ENCODE measurements at regions not wholly inside any gene's neighbourhood (a gene's known extent, or its start where the extent isn't known, plus 50 kb on each side); places are given as distances from the start of the nearest gene placed in this dataset.

DNA sequence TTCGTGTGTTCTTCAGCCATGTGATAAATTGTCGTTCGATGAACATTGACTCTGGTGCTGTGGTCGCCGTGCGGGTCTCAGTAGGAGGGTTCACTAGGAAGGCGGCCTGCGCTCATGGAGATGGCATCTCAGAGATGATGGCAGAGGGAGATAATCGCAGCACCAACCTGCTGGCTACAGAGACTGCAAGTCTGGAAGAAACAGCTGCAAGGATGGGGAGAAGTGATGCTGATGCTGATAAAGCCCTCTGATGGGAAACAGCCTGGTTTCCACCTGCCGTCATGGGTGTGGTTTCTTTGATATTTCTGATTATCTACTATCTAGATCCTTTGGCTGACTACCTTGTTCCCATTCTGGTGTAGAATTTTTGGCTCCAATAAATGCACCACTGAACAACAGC is 130.5 kb upstream of the ANKRD30A start:
- 85 to 89% (median 87%) methylated on average over 10 of the region's 10 CpGs for WGBS, 5 donors
- TF ChIP-seq CTCF (IDR thresholded peaks at IDR 0.05): no peak
- no peak for TF ChIP-seq EP300 (IDR thresholded peaks at IDR 0.05)
- no peak for TF ChIP-seq POLR2AphosphoS5 (IDR thresholded peaks at IDR 0.05)
- no peak for TF ChIP-seq POLR2A (IDR thresholded peaks at IDR 0.05)
- Histone ChIP-seq H3K27me3 (no peaks in the 10 kb centered on the region), H3K9me3 (peaks cover 0 to under 1% (median 0%) of the 10 kb centered on the region in 4 donors), H3K4me3 (no peak overlapping the region), H3K27ac (no peak overlapping the region), H3K36me3 (no peaks in the 10 kb centered on the region), H3K4me1 (no peaks in the 10 kb centered on the region)
- no peak for DNase-seq
- intact Hi-C loops (cut with DNase I; ENCODE audit: low total_unique reads): no loop called here

DNA sequence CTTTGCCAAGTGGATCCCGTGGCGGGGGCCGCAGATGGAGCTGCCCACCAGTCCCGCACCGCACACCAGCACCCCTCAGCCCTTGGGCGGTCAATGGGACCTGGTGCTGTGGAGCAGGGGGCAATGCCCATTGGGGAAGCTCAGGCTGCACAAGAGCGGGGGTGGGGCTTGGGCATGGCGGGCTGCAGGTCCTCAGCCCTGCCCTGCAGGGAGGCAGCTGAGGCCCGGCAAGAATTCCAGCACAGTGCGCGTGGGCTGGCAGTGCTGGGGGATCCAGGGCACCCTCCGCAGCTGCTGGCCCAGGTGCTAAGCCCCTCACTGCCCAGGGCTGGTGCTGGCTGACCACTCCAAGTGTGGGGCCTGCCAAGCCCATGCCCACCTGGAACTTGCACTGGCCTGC is 136.2 kb upstream of the ANKRD30A start:
- Histone ChIP-seq H3K4me1 (no peaks in the 10 kb centered on the region), H3K4me3 (no peak overlapping the region), H3K9me3 (peaks cover 0 to 19% (median 13%) of the 10 kb centered on the region in 4 donors), H3K36me3 (no peaks in the 10 kb centered on the region), H3K27ac (no peak overlapping the region), H3K27me3 (no peaks in the 10 kb centered on the region)
- DNase-seq: no peak
- 80 to 94% (median 93%) methylated on average over 1 to 12 of the region's 12 CpGs for WGBS, 5 donors
- intact Hi-C loops (cut with DNase I; ENCODE audit: low total_unique reads): no loop called here
- TF ChIP-seq EP300 (IDR thresholded peaks at IDR 0.05): no peak

- no peak overlapping the region for H3K4me3 ChIP-seq
- TF ChIP-seq EP300 (IDR thresholded peaks at IDR 0.05) (no peak), CTCF (IDR thresholded peaks at IDR 0.05) (no peak), POLR2AphosphoS5 (IDR thresholded peaks at IDR 0.05) (no peak), POLR2A (IDR thresholded peaks at IDR 0.05) (no peak)
- intact Hi-C loops (cut with DNase I; ENCODE audit: low total_unique reads): no loop called here
- no peaks in the 10 kb centered on the region for H3K27me3 ChIP-seq
- no peak overlapping the region for H3K27ac ChIP-seq
- peaks cover 0 to 4% (median 2%) of the 10 kb centered on the region in 4 donors for H3K9me3 ChIP-seq
- H3K4me1 ChIP-seq: no peaks in the 10 kb centered on the region
- WGBS, 5 donors: 61 to 73% (median 64%) methylated on average over 2 of the region's 2 CpGs
- no peak for DNase-seq
- no peaks in the 10 kb centered on the region for H3K36me3 ChIP-seq
These were observed 178.8 kb upstream of the ANKRD30A start for GRCh38 chr10:36946598-36946997.

- DNase-seq: no peak
- Histone ChIP-seq H3K27me3 (no peaks in the 10 kb centered on the region), H3K36me3 (no peaks in the 10 kb centered on the region), H3K4me1 (no peaks in the 10 kb centered on the region), H3K4me3 (no peak overlapping the region), H3K27ac (no peak overlapping the region), H3K9me3 (peaks cover 0 to 4% (median 2%) of the 10 kb centered on the region in 4 donors)
- WGBS, 5 donors: 70 to 76% (median 73%) methylated on average over 12 of the region's 12 CpGs
- intact Hi-C loops (cut with DNase I; ENCODE audit: low total_unique reads): no loop called here
- no peak for TF ChIP-seq EP300 (IDR thresholded peaks at IDR 0.05)
- no peak for TF ChIP-seq CTCF (IDR thresholded peaks at IDR 0.05)
- no peak for TF ChIP-seq POLR2AphosphoS5 (IDR thresholded peaks at IDR 0.05)
- no peak for TF ChIP-seq POLR2A (IDR thresholded peaks at IDR 0.05)
These were observed 181.9 kb upstream of the ANKRD30A start for GRCh38 chr10:36943544-36943943.

GRCh38 chr10:36942616-36943015 is 182.8 kb upstream of the ANKRD30A start:
- DNase-seq: no peak
- H3K36me3 ChIP-seq: no peaks in the 10 kb centered on the region
- intact Hi-C loops (cut with DNase I; ENCODE audit: low total_unique reads): no loop called here
- H3K27ac ChIP-seq: no peak overlapping the region
- peaks cover 0 to 4% (median 2%) of the 10 kb centered on the region in 4 donors for H3K9me3 ChIP-seq
- H3K4me1 ChIP-seq: no peaks in the 10 kb centered on the region
- 75 to 90% (median 80%) methylated on average over 8 of the region's 8 CpGs for WGBS, 5 donors
- H3K4me3 ChIP-seq: no peak overlapping the region
- TF ChIP-seq POLR2AphosphoS5 (IDR thresholded peaks at IDR 0.05): no peak
- TF ChIP-seq EP300 (IDR thresholded peaks at IDR 0.05): no peak
- no peak for TF ChIP-seq POLR2A (IDR thresholded peaks at IDR 0.05)
- TF ChIP-seq CTCF (IDR thresholded peaks at IDR 0.05): no peak
- no peaks in the 10 kb centered on the region for H3K27me3 ChIP-seq
